Kidney tubule cell (primary cell): ENCODE measurements at regions not wholly inside any gene's neighbourhood (a gene's known extent, or its start where the extent isn't known, plus 50 kb on each side); places are given as distances from the start of the nearest gene placed in this dataset.

Source experiments
- DNase-seq: peaks from one replicate; pipeline ENCODE4 v3.0.0-alpha.2; 2018; ENCODE audit warnings: low spot score

- DNase-seq, result no peak
Measured at GRCh38 chr19:30897553-30897952, 451.7 kb downstream of the TSHZ3 start.

GRCh38 chr19:30897034-30897433 is 452.2 kb downstream of the TSHZ3 start:
- no peak for DNase-seq

GRCh38 chr19:30896554-30896953 is 452.7 kb downstream of the TSHZ3 start:
- no peak for DNase-seq

- DNase-seq, result no peak
Measured at GRCh38 chr19:30895946-30896345, 453.3 kb downstream of the TSHZ3 start.

- no peak for DNase-seq
Measured at GRCh38 chr19:30891051-30891450, 458.2 kb downstream of the TSHZ3 start.

GRCh38 chr19:30890033-30890432 is 459.2 kb downstream of the TSHZ3 start:
- DNase-seq, result no peak

- DNase-seq, result no peak
Measured at GRCh38 chr19:30888937-30889336, 460.3 kb downstream of the TSHZ3 start.

- no peak for DNase-seq
Measured at GRCh38 chr19:30887042-30887441, 462.2 kb downstream of the TSHZ3 start.

- no peak for DNase-seq
Measured at GRCh38 chr19:30886222-30886621, 463.0 kb downstream of the TSHZ3 start.

GRCh38 chr19:30884146-30884812 is 465.0 kb downstream of the TSHZ3 start:
- DNase-seq, result no peak

GRCh38 chr19:30883071-30883470 is 466.2 kb downstream of the TSHZ3 start:
- DNase-seq, result no peak

GRCh38 chr19:30882411-30883005 is 466.7 kb downstream of the TSHZ3 start:
- DNase-seq, result no peak

GRCh38 chr19:30881930-30882329 is 467.3 kb downstream of the TSHZ3 start:
- no peak for DNase-seq

- DNase-seq, result no peak
Measured at GRCh38 chr19:30881281-30881680, 468.0 kb downstream of the TSHZ3 start.

- DNase-seq, result no peak
Measured at GRCh38 chr19:30880551-30880950, 468.7 kb downstream of the TSHZ3 start.

- DNase-seq, result no peak
Measured at GRCh38 chr19:30880151-30880550, 469.1 kb downstream of the TSHZ3 start.

GRCh38 chr19:30879736-30880135 is 469.5 kb downstream of the TSHZ3 start:
- DNase-seq, result no peak

GRCh38 chr19:30879225-30879624 is 470.0 kb downstream of the TSHZ3 start:
- DNase-seq, result no peak

GRCh38 chr19:30878495-30878894 is 470.7 kb downstream of the TSHZ3 start:
- DNase-seq, result no peak

GRCh38 chr19:30877661-30878113 is 471.5 kb downstream of the TSHZ3 start:
- no peak for DNase-seq

- DNase-seq, result no peak
Measured at GRCh38 chr19:30873691-30874090, 475.5 kb downstream of the TSHZ3 start.

GRCh38 chr19:30873003-30873402 is 476.2 kb downstream of the TSHZ3 start:
- no peak for DNase-seq

- no peak for DNase-seq
Measured at GRCh38 chr19:30871979-30872378, 477.3 kb downstream of the TSHZ3 start.

- DNase-seq, result peak; percentile 1
Measured at GRCh38 chr19:30870876-30871275, 478.4 kb downstream of the TSHZ3 start.
